GM23338 (cell line): ENCODE measurements at regions not wholly inside any gene's neighbourhood (a gene's known extent, or its start where the extent isn't known, plus 50 kb on each side); places are given as distances from the start of the nearest gene placed in this dataset.

Source experiments
- ATAC-seq: fragments of 200-7000 bp; cut with Tn5 transposase; 3 replicates; pipeline ENCODE4 v1.9.1; 2020
- DNase-seq: peaks from one replicate; pipeline ENCODE4 v3.0.0-alpha.2; 2015; ENCODE audit warnings: low spot score
- H2AFZ ChIP-seq: fragments of 200-600 bp; sonication (generic); 2 replicates; pipeline ENCODE4 v1.8.0; 2016; ENCODE audit warnings: antibody characterized with exemption, mild to moderate bottlenecking, moderate library complexity
- H3F3A ChIP-seq: fragments of 200-600 bp; sonication (generic); replicated peaks from 2 replicates; pipeline ENCODE4 v1.8.0; 2017; ENCODE audit warnings: antibody characterized with exemption, mixed run types, low read depth
- H3K27ac ChIP-seq: fragments of 200-600 bp; sonication (generic); 2 replicates; pipeline ENCODE4 v1.6.1; 2016; ENCODE audit warnings: low read depth
- H3K27me3 ChIP-seq: fragments of 200-600 bp; sonication (generic); 2 replicates; pipeline ENCODE4 v1.8.0; 2016; ENCODE audit warnings: mild to moderate bottlenecking, mixed run types, moderate library complexity; ENCODE audit not compliant: insufficient read depth
- H3K36me3 ChIP-seq: fragments of 200-600 bp; sonication (generic); 2 replicates; pipeline ENCODE4 v1.8.0; 2016; ENCODE audit warnings: mild to moderate bottlenecking; ENCODE audit not compliant: insufficient read depth
- H3K4me1 ChIP-seq: fragments of 200-600 bp; sonication (generic); 2 replicates; pipeline ENCODE4 v1.8.0; 2016; ENCODE audit warnings: mild to moderate bottlenecking, moderate library complexity; ENCODE audit not compliant: insufficient read depth
- H3K4me2 ChIP-seq: fragments of 200-600 bp; sonication (generic); 2 replicates; pipeline ENCODE4 v1.7.1; 2017; ENCODE audit warnings: mixed run types
- H3K4me3 ChIP-seq: fragments of 200-600 bp; sonication (generic); 2 replicates; pipeline ENCODE4 v1.6.1; 2016; ENCODE audit warnings: mixed run types
- H3K79me2 ChIP-seq: fragments of 200-600 bp; sonication (generic); replicated peaks from 2 replicates; pipeline ENCODE4 v1.8.0; 2017; ENCODE audit warnings: mild to moderate bottlenecking; ENCODE audit not compliant: insufficient read depth
- H3K9me2 ChIP-seq: fragments of 200-600 bp; sonication (generic); 2 replicates; pipeline ENCODE4 v1.8.0; 2017; ENCODE audit not compliant: insufficient read depth
- H4K20me1 ChIP-seq: fragments of 200-600 bp; sonication (generic); replicated peaks from 2 replicates; pipeline ENCODE4 v1.8.0; 2017; ENCODE audit warnings: mild to moderate bottlenecking; ENCODE audit not compliant: insufficient read depth
- H3K27ac Mint-ChIP-seq: 2 replicates; pipeline ENCODE4 v1.8.0; 2020; ENCODE audit warnings: inconsistent platforms, mild to moderate bottlenecking, moderate library complexity, mixed read lengths
- H3K27me3 Mint-ChIP-seq: 3 replicates; pipeline ENCODE4 v1.8.0; 2022; ENCODE audit warnings: low read depth, mild to moderate bottlenecking, moderate library complexity, mixed read lengths, inconsistent platforms; ENCODE audit not compliant: insufficient read depth, poor library complexity
- H3K36me3 Mint-ChIP-seq: 3 replicates; pipeline ENCODE4 v1.8.0; 2021; ENCODE audit warnings: low read depth, mild to moderate bottlenecking, inconsistent platforms, moderate library complexity, mixed read lengths
- H3K4me1 Mint-ChIP-seq: 3 replicates; pipeline ENCODE4 v1.8.0; 2020; ENCODE audit warnings: mild to moderate bottlenecking, inconsistent platforms, mixed read lengths
- H3K4me3 Mint-ChIP-seq: 3 replicates; pipeline ENCODE4 v1.8.0; 2021; ENCODE audit warnings: moderate library complexity, mild to moderate bottlenecking, inconsistent platforms, mixed read lengths
- H3K9me3 Mint-ChIP-seq: 3 replicates; pipeline ENCODE4 v1.8.0; 2020; ENCODE audit warnings: moderate library complexity, mild to moderate bottlenecking, inconsistent platforms, mixed read lengths
- CREB1 ChIP-seq: fragments of 250-450 bp; sonication (Bioruptor Pico); IDR thresholded peaks from 2 replicates; pipeline ENCODE4 v1.5.0; 2020; ENCODE audit warnings: low read depth, mild to moderate bottlenecking, moderate library complexity
- JUNB ChIP-seq: IDR thresholded peaks from one replicate; pipeline ENCODE4 v1.6.1; 2016; ENCODE audit warnings: antibody characterized with exemption; ENCODE audit not compliant: unreplicated experiment
- NANOG ChIP-seq: IDR thresholded peaks from 2 replicates; pipeline ENCODE4 v1.6.1; 2016; ENCODE audit warnings: antibody characterized with exemption, borderline replicate concordance
- POLR2AphosphoS5 ChIP-seq: IDR thresholded peaks from 2 replicates; pipeline ENCODE4 v1.6.1; 2016; ENCODE audit warnings: antibody characterized with exemption, low read depth
- STAT1 ChIP-seq: IDR thresholded peaks from one replicate; pipeline ENCODE4 v1.6.1; 2016; ENCODE audit warnings: antibody characterized with exemption; ENCODE audit not compliant: unreplicated experiment
- ZNF331 ChIP-seq: fragments of 250-450 bp; sonication (Bioruptor Pico); IDR thresholded peaks from 2 replicates; pipeline ENCODE4 v1.5.0; 2020; ENCODE audit warnings: low read depth, mild to moderate bottlenecking, moderate library complexity
- TF ChIP-seq, protein P1 (sequence below), 2 experiments: fragments of 200-600 bp in 1 of 2; sonication (generic) in 1 of 2; conservative IDR thresholded peaks; 2 replicates each; pipeline versions ENCODE4 v1.5.1 to v1.6.1; 2016 to 2017; ENCODE audit warnings: antibody characterized with exemption in 2 of 2, low read depth in 2 of 2, mild to moderate bottlenecking in 2 of 2, moderate library complexity in 1 of 2
- TF ChIP-seq, protein P2 (sequence below): fragments of 250-450 bp; sonication (Bioruptor Pico); IDR thresholded peaks from 2 replicates; pipeline ENCODE4 v1.5.0; 2020; ENCODE audit warnings: mild to moderate bottlenecking, moderate library complexity

DNA sequence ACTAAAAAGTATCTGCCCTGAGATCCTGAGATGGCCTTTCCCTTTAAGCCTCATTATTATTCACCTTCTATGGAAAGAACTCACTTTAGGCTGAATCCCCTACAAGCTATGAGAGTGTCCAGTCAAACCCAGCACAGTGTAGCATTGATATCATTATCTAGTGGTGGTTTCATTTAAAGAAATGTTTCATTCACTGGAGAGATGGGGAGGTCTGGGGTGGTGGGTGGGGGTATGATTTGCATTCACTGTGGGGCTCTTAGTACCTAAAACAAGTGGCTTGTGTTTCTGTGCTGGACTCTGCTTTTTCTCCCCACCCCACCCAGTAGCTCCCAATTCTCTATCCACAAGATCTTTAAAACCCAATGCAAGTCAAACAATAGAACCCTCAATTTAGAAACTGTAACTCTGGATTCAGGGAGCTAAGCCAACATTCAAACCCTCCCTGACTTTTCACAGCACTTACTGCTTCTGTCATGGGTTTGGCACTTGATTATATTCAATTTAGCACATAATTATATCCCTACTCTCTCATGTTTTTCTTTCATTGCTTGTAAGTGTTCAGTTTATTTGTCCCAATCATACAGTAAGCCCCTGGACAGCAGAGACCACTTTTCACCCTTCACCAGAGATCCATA lies 310.5 kb upstream of the THBS1 start:
- TF ChIP-seq, protein P1, sequence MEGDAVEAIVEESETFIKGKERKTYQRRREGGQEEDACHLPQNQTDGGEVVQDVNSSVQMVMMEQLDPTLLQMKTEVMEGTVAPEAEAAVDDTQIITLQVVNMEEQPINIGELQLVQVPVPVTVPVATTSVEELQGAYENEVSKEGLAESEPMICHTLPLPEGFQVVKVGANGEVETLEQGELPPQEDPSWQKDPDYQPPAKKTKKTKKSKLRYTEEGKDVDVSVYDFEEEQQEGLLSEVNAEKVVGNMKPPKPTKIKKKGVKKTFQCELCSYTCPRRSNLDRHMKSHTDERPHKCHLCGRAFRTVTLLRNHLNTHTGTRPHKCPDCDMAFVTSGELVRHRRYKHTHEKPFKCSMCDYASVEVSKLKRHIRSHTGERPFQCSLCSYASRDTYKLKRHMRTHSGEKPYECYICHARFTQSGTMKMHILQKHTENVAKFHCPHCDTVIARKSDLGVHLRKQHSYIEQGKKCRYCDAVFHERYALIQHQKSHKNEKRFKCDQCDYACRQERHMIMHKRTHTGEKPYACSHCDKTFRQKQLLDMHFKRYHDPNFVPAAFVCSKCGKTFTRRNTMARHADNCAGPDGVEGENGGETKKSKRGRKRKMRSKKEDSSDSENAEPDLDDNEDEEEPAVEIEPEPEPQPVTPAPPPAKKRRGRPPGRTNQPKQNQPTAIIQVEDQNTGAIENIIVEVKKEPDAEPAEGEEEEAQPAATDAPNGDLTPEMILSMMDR (conservative IDR thresholded peaks at IDR 0.05; ENCODE audit: low read depth in 2 of 2): no peak
- TF ChIP-seq POLR2AphosphoS5 (no peak), ZNF331 (no peak), CREB1 (CRISPR knock-in tag) (no peak)
- Histone ChIP-seq H4K20me1 (no peaks in the 10 kb centered on the region), H3K36me3 (no peaks in the 10 kb centered on the region), H3K79me2 (no peaks in the 10 kb centered on the region), H3K4me1 (no peaks in the 10 kb centered on the region), H3K9me2 (no peaks in the 10 kb centered on the region), H3K27ac (no peak overlapping the region), H3K27me3 (no peaks in the 10 kb centered on the region), H3K4me3 (no peak overlapping the region), H2AFZ (no peak overlapping the region), H3K4me2 (no peak overlapping the region), H3F3A (no peaks in the 10 kb centered on the region)
- ATAC-seq: no peak
- Mint-ChIP-seq H3K27me3 (no peaks in the 10 kb centered on the region), H3K27ac (no peak overlapping the region), H3K9me3 (no peaks in the 10 kb centered on the region), H3K4me3 (no peak overlapping the region), H3K36me3 (no peaks in the 10 kb centered on the region), H3K4me1 (peaks cover 2% of the 10 kb centered on the region; the same call in 2 of the 3 replicates)
- no peak for DNase-seq

DNA sequence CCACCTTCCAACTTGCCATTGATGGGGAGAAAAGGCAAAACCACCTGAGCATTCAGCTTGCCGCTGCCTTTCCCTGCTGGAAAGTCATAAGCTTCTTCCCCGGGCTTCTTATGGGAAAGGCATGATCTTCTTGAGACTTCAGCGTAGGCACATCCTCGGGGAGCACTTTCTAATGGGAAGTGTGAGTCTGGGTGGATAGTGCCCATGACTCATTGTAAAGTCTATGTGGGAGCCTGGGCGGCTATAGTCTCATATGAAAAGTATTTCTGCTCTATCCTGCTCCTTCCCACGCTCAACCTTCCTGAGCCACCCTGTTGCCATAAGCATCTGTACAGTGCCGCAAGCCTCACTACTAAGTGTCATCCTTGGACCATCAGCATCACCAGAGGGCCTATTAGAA lies 309.9 kb upstream of the THBS1 start:
- no peak overlapping the region for H2AFZ ChIP-seq
- H3K27me3 ChIP-seq: no peaks in the 10 kb centered on the region
- no peak overlapping the region for H3K4me2 ChIP-seq
- no peak overlapping the region for H3K27ac Mint-ChIP-seq
- no peak overlapping the region for H3K4me3 Mint-ChIP-seq
- no peaks in the 10 kb centered on the region for H3K9me2 ChIP-seq
- H3K9me3 Mint-ChIP-seq: no peaks in the 10 kb centered on the region
- H3K27me3 Mint-ChIP-seq: no peaks in the 10 kb centered on the region
- no peaks in the 10 kb centered on the region for H3K36me3 Mint-ChIP-seq
- TF ChIP-seq NANOG (no peak), JUNB (no peak), STAT1 (no peak), ZNF331 (no peak)
- TF ChIP-seq, protein P2, sequence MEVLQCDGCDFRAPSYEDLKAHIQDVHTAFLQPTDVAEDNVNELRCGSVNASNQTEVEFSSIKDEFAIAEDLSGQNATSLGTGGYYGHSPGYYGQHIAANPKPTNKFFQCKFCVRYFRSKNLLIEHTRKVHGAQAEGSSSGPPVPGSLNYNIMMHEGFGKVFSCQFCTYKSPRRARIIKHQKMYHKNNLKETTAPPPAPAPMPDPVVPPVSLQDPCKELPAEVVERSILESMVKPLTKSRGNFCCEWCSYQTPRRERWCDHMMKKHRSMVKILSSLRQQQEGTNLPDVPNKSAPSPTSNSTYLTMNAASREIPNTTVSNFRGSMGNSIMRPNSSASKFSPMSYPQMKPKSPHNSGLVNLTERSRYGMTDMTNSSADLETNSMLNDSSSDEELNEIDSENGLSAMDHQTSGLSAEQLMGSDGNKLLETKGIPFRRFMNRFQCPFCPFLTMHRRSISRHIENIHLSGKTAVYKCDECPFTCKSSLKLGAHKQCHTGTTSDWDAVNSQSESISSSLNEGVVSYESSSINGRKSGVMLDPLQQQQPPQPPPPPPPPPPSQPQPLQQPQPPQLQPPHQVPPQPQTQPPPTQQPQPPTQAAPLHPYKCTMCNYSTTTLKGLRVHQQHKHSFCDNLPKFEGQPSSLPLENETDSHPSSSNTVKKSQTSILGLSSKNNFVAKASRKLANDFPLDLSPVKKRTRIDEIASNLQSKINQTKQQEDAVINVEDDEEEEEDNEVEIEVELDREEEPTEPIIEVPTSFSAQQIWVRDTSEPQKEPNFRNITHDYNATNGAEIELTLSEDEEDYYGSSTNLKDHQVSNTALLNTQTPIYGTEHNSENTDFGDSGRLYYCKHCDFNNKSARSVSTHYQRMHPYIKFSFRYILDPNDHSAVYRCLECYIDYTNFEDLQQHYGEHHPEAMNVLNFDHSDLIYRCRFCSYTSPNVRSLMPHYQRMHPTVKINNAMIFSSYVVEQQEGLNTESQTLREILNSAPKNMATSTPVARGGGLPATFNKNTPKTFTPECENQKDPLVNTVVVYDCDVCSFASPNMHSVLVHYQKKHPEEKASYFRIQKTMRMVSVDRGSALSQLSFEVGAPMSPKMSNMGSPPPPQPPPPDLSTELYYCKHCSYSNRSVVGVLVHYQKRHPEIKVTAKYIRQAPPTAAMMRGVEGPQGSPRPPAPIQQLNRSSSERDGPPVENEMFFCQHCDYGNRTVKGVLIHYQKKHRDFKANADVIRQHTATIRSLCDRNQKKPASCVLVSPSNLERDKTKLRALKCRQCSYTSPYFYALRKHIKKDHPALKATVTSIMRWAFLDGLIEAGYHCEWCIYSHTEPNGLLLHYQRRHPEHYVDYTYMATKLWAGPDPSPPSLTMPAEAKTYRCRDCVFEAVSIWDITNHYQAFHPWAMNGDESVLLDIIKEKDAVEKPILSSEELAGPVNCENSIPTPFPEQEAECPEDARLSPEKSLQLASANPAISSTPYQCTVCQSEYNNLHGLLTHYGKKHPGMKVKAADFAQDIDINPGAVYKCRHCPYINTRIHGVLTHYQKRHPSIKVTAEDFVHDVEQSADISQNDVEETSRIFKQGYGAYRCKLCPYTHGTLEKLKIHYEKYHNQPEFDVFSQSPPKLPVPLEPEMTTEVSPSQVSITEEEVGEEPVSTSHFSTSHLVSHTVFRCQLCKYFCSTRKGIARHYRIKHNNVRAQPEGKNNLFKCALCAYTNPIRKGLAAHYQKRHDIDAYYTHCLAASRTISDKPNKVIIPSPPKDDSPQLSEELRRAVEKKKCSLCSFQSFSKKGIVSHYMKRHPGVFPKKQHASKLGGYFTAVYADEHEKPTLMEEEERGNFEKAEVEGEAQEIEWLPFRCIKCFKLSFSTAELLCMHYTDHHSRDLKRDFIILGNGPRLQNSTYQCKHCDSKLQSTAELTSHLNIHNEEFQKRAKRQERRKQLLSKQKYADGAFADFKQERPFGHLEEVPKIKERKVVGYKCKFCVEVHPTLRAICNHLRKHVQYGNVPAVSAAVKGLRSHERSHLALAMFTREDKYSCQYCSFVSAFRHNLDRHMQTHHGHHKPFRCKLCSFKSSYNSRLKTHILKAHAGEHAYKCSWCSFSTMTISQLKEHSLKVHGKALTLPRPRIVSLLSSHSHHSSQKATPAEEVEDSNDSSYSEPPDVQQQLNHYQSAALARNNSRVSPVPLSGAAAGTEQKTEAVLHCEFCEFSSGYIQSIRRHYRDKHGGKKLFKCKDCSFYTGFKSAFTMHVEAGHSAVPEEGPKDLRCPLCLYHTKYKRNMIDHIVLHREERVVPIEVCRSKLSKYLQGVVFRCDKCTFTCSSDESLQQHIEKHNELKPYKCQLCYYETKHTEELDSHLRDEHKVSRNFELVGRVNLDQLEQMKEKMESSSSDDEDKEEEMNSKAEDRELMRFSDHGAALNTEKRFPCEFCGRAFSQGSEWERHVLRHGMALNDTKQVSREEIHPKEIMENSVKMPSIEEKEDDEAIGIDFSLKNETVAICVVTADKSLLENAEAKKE: no peak
- H3F3A ChIP-seq: no peaks in the 10 kb centered on the region
- peaks cover 2% of the 10 kb centered on the region; the same call in 2 of the 3 replicates for H3K4me1 Mint-ChIP-seq
- no peak overlapping the region for H3K4me3 ChIP-seq
- no peak overlapping the region for H3K27ac ChIP-seq
- H4K20me1 ChIP-seq: no peaks in the 10 kb centered on the region
- H3K36me3 ChIP-seq: no peaks in the 10 kb centered on the region
- ATAC-seq (no peak), DNase-seq (no peak)
- no peaks in the 10 kb centered on the region for H3K4me1 ChIP-seq
- H3K79me2 ChIP-seq: no peaks in the 10 kb centered on the region
